Tibial nerve (tissue), 4 donors: ENCODE measurements at regions not wholly inside any gene's neighbourhood (a gene's known extent, or its start where the extent isn't known, plus 50 kb on each side); places are given as distances from the start of the nearest gene placed in this dataset.
"Not testable (repeated sequence)": the region's sequence is repeated elsewhere in the genome, so short reads cannot be mapped to it uniquely, and the experiment has no call there.

Experiments
- DNase-seq, 2 donors: peaks; one replicate each; pipeline ENCODE4 v3.0.0-alpha.2; 2019; ENCODE audit warnings: low spot score in 2 of 2
- H3K27ac ChIP-seq, 4 donors: fragments of 200-600 bp; sonication (generic) in 3 of 4; one replicate each; pipeline ENCODE4 v1.5.1; 2017 to 2019; ENCODE audit warnings: mild to moderate bottlenecking in 1 of 4
- H3K27me3 ChIP-seq, 2 donors: fragments of 200-600 bp; sonication (generic) in 1 of 2; one replicate each; pipeline versions ENCODE4 v1.5.1 to v1.6.0; 2017 to 2019
- H3K36me3 ChIP-seq, 3 donors: fragments of 200-600 bp; sonication (generic); one replicate each; pipeline ENCODE4 v1.5.1; 2018 to 2019
- H3K4me1 ChIP-seq, 4 donors: fragments of 200-600 bp; sonication (generic) in 3 of 4; one replicate each; pipeline ENCODE4 v1.5.1; 2017 to 2019
- H3K4me3 ChIP-seq, 4 donors: fragments of 200-600 bp; sonication (generic) in 3 of 4; one replicate each; pipeline ENCODE4 v1.5.1; 2017 to 2019; ENCODE audit warnings: mild to moderate bottlenecking in 1 of 4, moderate library complexity in 1 of 4
- H3K9me3 ChIP-seq, 4 donors: fragments of 200-600 bp; sonication (generic) in 3 of 4; one replicate each; pipeline ENCODE4 v1.5.1; 2017 to 2019
- CTCF ChIP-seq, 5 experiments: fragments of 200-600 bp in 3 of 5; fragments of 450-650 bp in 2 of 5; sonication (generic) in 3 of 5; IDR thresholded peaks; one replicate each; pipeline ENCODE4 v1.5.1; 2016 to 2019; ENCODE audit warnings: antibody characterized with exemption in 5 of 5, mild to moderate bottlenecking in 3 of 5, moderate library complexity in 2 of 5
- EP300 ChIP-seq, 2 donors: sonication (generic); formaldehyde crosslinking; IDR thresholded peaks; one replicate each; pipeline ENCODE4 v1.6.1; 2017; ENCODE audit warnings: antibody characterized with exemption in 2 of 2, mild to moderate bottlenecking in 1 of 2
- POLR2A ChIP-seq, 2 donors: fragments of 450-650 bp; IDR thresholded peaks; one replicate each; pipeline ENCODE4 v1.6.1; 2017; ENCODE audit warnings: antibody characterized with exemption in 2 of 2, mild to moderate bottlenecking in 2 of 2, moderate library complexity in 2 of 2
- WGBS, 2 donors: methylation state at CpG; one replicate each; pipeline ENCODE4 v1.1.5; 2018; 5-methylcytosine and 5-hydroxymethylcytosine counted together

GRCh38 chr4:177185579-177185978 lies 124.1 kb upstream of the NEIL3 start:
- Histone ChIP-seq H3K4me3 (no peak overlapping the region), H3K36me3 (no peaks in the 10 kb centered on the region), H3K27ac (no peak overlapping the region), H3K4me1 (no peaks in the 10 kb centered on the region), H3K27me3 (no peaks in the 10 kb centered on the region), H3K9me3 (no peaks in the 10 kb centered on the region)
- no peak for TF ChIP-seq EP300 (IDR thresholded peaks at IDR 0.05)
- TF ChIP-seq CTCF (IDR thresholded peaks at IDR 0.05), result no peak
- no peak for TF ChIP-seq POLR2A (IDR thresholded peaks at IDR 0.05)
- DNase-seq, result no peak
- WGBS, 2 donors, result 85 to 94% methylated on average over 2 of the region's 2 CpGs

GRCh38 chr4:177187371-177187770 lies 122.3 kb upstream of the NEIL3 start:
- TF ChIP-seq POLR2A (IDR thresholded peaks at IDR 0.05) (no peak), EP300 (IDR thresholded peaks at IDR 0.05) (no peak), CTCF (IDR thresholded peaks at IDR 0.05) (no peak)
- 59% methylated on average over 2 of the region's 2 CpGs for WGBS, 2 donors
- Histone ChIP-seq H3K4me3 (no peak overlapping the region), H3K4me1 (no peaks in the 10 kb centered on the region), H3K27me3 (no peaks in the 10 kb centered on the region), H3K9me3 (no peaks in the 10 kb centered on the region), H3K27ac (no peak overlapping the region), H3K36me3 (no peaks in the 10 kb centered on the region)
- DNase-seq, result no peak

- no peak overlapping the region for H3K4me3 ChIP-seq
- TF ChIP-seq CTCF (IDR thresholded peaks at IDR 0.05) (no peak), EP300 (IDR thresholded peaks at IDR 0.05) (no peak), POLR2A (IDR thresholded peaks at IDR 0.05) (no peak)
Observed at GRCh38 chr4:177190995-177191580, 118.6 kb upstream of the NEIL3 start.

DNA sequence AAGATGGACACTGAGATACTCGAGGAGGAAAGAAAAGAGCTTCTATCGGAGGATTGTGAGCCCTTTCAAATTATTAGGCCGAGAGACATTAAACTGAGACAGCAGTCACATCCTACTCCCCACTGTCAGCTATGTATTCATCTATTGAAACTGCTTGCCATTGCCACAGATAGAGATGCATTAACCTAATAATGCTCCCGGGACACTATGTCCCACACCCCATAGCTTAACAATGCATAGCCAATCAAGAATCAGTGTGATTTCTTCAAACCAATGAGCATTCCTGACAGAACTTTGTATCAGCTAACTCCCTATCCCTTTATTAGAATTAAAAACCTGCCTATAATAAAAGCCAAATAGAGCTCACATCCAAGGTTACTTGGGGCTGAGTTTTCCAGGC lies 118.1 kb upstream of the NEIL3 start:
- 37 to 39% methylated on average over 4 of the region's 4 CpGs for WGBS, 2 donors
- no peaks in the 10 kb centered on the region for H3K27me3 ChIP-seq
- peaks cover 0 to 11% (median 0%) of the 10 kb centered on the region in 4 donors for H3K9me3 ChIP-seq
- H3K27ac ChIP-seq, result no peak overlapping the region
- H3K4me3 ChIP-seq, result no peak overlapping the region
- H3K36me3 ChIP-seq, result no peaks in the 10 kb centered on the region
- DNase-seq, result no peak
- no peak for TF ChIP-seq POLR2A (IDR thresholded peaks at IDR 0.05)
- no peak for TF ChIP-seq CTCF (IDR thresholded peaks at IDR 0.05)
- TF ChIP-seq EP300 (IDR thresholded peaks at IDR 0.05), result no peak
- H3K4me1 ChIP-seq, result no peaks in the 10 kb centered on the region

More at GRCh38 chr4:177190995-177191580, 118.6 kb upstream of the NEIL3 start:
- 35 to 38% methylated on average over 3 of the region's 3 CpGs for whole genome bisulfite sequencing, 2 donors
- no peaks in the 10 kb centered on the region for H3K27me3 ChIP-seq
- H3K9me3 ChIP-seq, result peaks cover 0 to 6% (median 0%) of the 10 kb centered on the region in 4 donors
- H3K4me1 ChIP-seq, result no peaks in the 10 kb centered on the region
- no peak overlapping the region for H3K27ac ChIP-seq
- H3K36me3 ChIP-seq, result no peaks in the 10 kb centered on the region
- no peak for DNase-seq

GRCh38 chr4:177191991-177192390 lies 117.7 kb upstream of the NEIL3 start:
- 31 to 48% methylated on average over 7 of the region's 7 CpGs for WGBS, 2 donors
- TF ChIP-seq POLR2A (IDR thresholded peaks at IDR 0.05) (no peak), CTCF (IDR thresholded peaks at IDR 0.05) (no peak), EP300 (IDR thresholded peaks at IDR 0.05) (no peak)
- H3K4me1 ChIP-seq, result no peaks in the 10 kb centered on the region
- no peak for DNase-seq
- no peaks in the 10 kb centered on the region for H3K27me3 ChIP-seq
- no peaks in the 10 kb centered on the region for H3K36me3 ChIP-seq
- no peak overlapping the region for H3K27ac ChIP-seq
- no peak overlapping the region for H3K4me3 ChIP-seq
- H3K9me3 ChIP-seq, result peaks cover 0 to 15% (median 0%) of the 10 kb centered on the region in 4 donors

GRCh38 chr4:177193024-177193715 lies 116.5 kb upstream of the NEIL3 start:
- H3K27me3 ChIP-seq, result not testable (repeated sequence)
- 90 to 98% methylated on average over 13 to 47 of the region's 47 CpGs for WGBS, 2 donors

More at GRCh38 chr4:177193024-177193715, 116.5 kb upstream of the NEIL3 start:
- H3K4me1 ChIP-seq, H3K36me3 ChIP-seq, H3K27ac ChIP-seq, H3K4me3 ChIP-seq, DNase-seq: not testable (repeated sequence)
- peaks cover 0 to 19% (median 0%) of the 10 kb centered on the region in 4 donors for H3K9me3 ChIP-seq
